HepG2 (cell line): ENCODE measurements at regions not wholly inside any gene's neighbourhood (a gene's known extent, or its start where the extent isn't known, plus 50 kb on each side); places are given as distances from the start of the nearest gene placed in this dataset.

Experiments
- FOXA3 ChIP-seq: IDR thresholded peaks from 2 replicates; pipeline ENCODE4 v1.6.1; 2016; ENCODE audit warnings: missing genetic modification reagents, missing compliant biosample characterization
- HCFC1 ChIP-seq: fragments of 150-350 bp; IDR thresholded peaks from 2 replicates; pipeline ENCODE4 v1.6.1; 2014; ENCODE audit warnings: low read depth, low read length
- HDAC6 ChIP-seq: fragments of 200-600 bp; sonication (generic); IDR thresholded peaks from 2 replicates; pipeline ENCODE4 v1.7.0; 2017; ENCODE audit warnings: mild to moderate bottlenecking, antibody characterized with exemption, low read length, low read depth
- HHEX ChIP-seq: IDR thresholded peaks from 2 replicates; pipeline ENCODE4 v1.6.1; 2016; ENCODE audit warnings: control low read depth
- NFE2L2 ChIP-seq: fragments of 150-350 bp; IDR thresholded peaks from 2 replicates; pipeline ENCODE4 v1.6.1; 2014; ENCODE audit warnings: low read length
- PAXIP1 ChIP-seq: sonication (generic); formaldehyde crosslinking; conservative IDR thresholded peaks from 2 replicates; pipeline ENCODE4 v1.4.0; 2020; ENCODE audit warnings: mild to moderate bottlenecking, missing genetic modification reagents, moderate library complexity
- PITX1 ChIP-seq: sonication (generic); formaldehyde crosslinking; IDR thresholded peaks from 2 replicates; pipeline ENCODE4 v1.5.1; 2020; ENCODE audit warnings: mild to moderate bottlenecking, missing genetic modification reagents
- REST ChIP-seq, 2 experiments: IDR thresholded peaks; 2 replicates each; pipeline ENCODE4 v1.6.1; 2011 to 2012; ENCODE audit warnings: low read length in 2 of 2, borderline replicate concordance in 1 of 2, low read depth in 1 of 2, mild to moderate bottlenecking in 1 of 2, moderate library complexity in 1 of 2
- SOX5 ChIP-seq: IDR thresholded peaks from 2 replicates; pipeline ENCODE4 v1.6.1; 2016; ENCODE audit warnings: borderline replicate concordance
- YY1 ChIP-seq: IDR thresholded peaks from 2 replicates; pipeline ENCODE4 v1.6.1; 2011; ENCODE audit warnings: low read length, low read depth, moderate library complexity, mild to moderate bottlenecking; ENCODE audit not compliant: insufficient read depth, insufficient replicate concordance
- ZBTB26 ChIP-seq: IDR thresholded peaks from 2 replicates; pipeline ENCODE4 v1.6.1; 2016; ENCODE audit warnings: missing compliant biosample characterization, missing genetic modification reagents, borderline replicate concordance
- ZBTB3 ChIP-seq: sonication (generic); formaldehyde crosslinking; IDR thresholded peaks from 2 replicates; pipeline ENCODE4 v1.4.0; 2020; ENCODE audit warnings: low read depth, mild to moderate bottlenecking, moderate library complexity, missing genetic modification reagents, borderline replicate concordance
- ZNF496 ChIP-seq: sonication (generic); formaldehyde crosslinking; IDR thresholded peaks from 2 replicates; pipeline ENCODE4 v1.8.1; 2023; ENCODE audit warnings: mild to moderate bottlenecking, moderate library complexity, missing genetic modification reagents; ENCODE audit not compliant: insufficient replicate concordance
- ZNF569 ChIP-seq: sonication (generic); formaldehyde crosslinking; IDR thresholded peaks from 2 replicates; pipeline ENCODE4 v1.5.0; 2020; ENCODE audit warnings: mild to moderate bottlenecking, missing genetic modification reagents, moderate library complexity, borderline replicate concordance
- ZNF615 ChIP-seq: sonication (generic); formaldehyde crosslinking; IDR thresholded peaks from 2 replicates; pipeline ENCODE4 v1.5.0; 2020; ENCODE audit warnings: mild to moderate bottlenecking, missing genetic modification reagents, borderline replicate concordance
- ZNF709 ChIP-seq: sonication (generic); formaldehyde crosslinking; IDR thresholded peaks from 2 replicates; pipeline ENCODE4 v1.5.0; 2020; ENCODE audit warnings: mild to moderate bottlenecking, missing genetic modification reagents
- ZNF772 ChIP-seq: sonication (generic); formaldehyde crosslinking; IDR thresholded peaks from 2 replicates; pipeline ENCODE4 v1.5.0; 2020; ENCODE audit warnings: mild to moderate bottlenecking, missing genetic modification reagents
- ZSCAN5A ChIP-seq: sonication (generic); formaldehyde crosslinking; IDR thresholded peaks from 2 replicates; pipeline ENCODE4 v1.8.0; 2022; ENCODE audit warnings: mild to moderate bottlenecking, missing genetic modification reagents, borderline replicate concordance

- no peak for TF ChIP-seq REST (IDR thresholded peaks at IDR 0.05; ENCODE audit: borderline replicate concordance in 1 of 2, low read depth in 1 of 2, low read length in 2 of 2)
- peak; percentile 84 for TF ChIP-seq ZNF709 (CRISPR knock-in tag)
- TF ChIP-seq ZNF772 (CRISPR knock-in tag): peak; percentile 72; the same call in 1 of the 2 replicates
- no peak for TF ChIP-seq ZBTB3 (CRISPR knock-in tag)
- peak; percentile 62; the same call in 1 of the 2 replicates for TF ChIP-seq SOX5 (CRISPR knock-in tag)
- TF ChIP-seq HHEX (CRISPR knock-in tag): no peak
- no peak for TF ChIP-seq ZSCAN5A (CRISPR knock-in tag)
- TF ChIP-seq HDAC6: no peak
- peak; percentile 84 for TF ChIP-seq PAXIP1 (CRISPR knock-in tag)
- TF ChIP-seq PITX1 (CRISPR knock-in tag): peak; percentile 14; the same call in 1 of the 2 replicates
- TF ChIP-seq FOXA3 (CRISPR knock-in tag): peak; percentile 46
- TF ChIP-seq YY1: peak; percentile 54
- TF ChIP-seq ZNF496: no peak
- TF ChIP-seq ZNF615: no peak
- TF ChIP-seq HCFC1: no peak
- TF ChIP-seq ZNF569 (CRISPR knock-in tag): no peak
- TF ChIP-seq ZBTB26 (CRISPR knock-in tag): no peak
- peak; percentile 65 for TF ChIP-seq NFE2L2
These were observed 72.0 kb downstream of the IRF2BPL start (continued) for GRCh38 chr14:76956316-76957090.
